K562 (cell line): ENCODE measurements at regions not wholly inside any gene's neighbourhood (a gene's known extent, or its start where the extent isn't known, plus 50 kb on each side); places are given as distances from the start of the nearest gene placed in this dataset.

ENCODE experiments used
- ATAC-seq: fragments of 200-7000 bp; cut with Tn5 transposase; 3 replicates; pipeline ENCODE4 v1.9.1; 2020; ENCODE audit warnings: moderate library complexity
- BruUV-seq: library from RNA; stranded (reverse); fragments of 400-500 nt; replicated peaks from 2 replicates; lab custom pipeline; 2021; lab: Mats Ljungman, UMichigan
- CTCF ChIA-PET: fragments of 300-600 bp; formaldehyde crosslinking; extraction: SDS; loops from one replicate; lab custom pipeline; 2021; ENCODE audit warnings: low intra/inter-chr PET ratio; lab: Yijun Ruan, JAX
- POLR2A ChIA-PET: fragments of 300-600, 350-650 bp; sonication (Branson Sonifier 250); formaldehyde crosslinking; extraction: SDS; loops from one replicate; lab custom pipeline; 2021; ENCODE audit warnings: antibody characterized with exemption, inconsistent platforms; lab: Yijun Ruan, JAX
- DNase-seq, 4 experiments: peaks; one replicate each; pipeline versions ENCODE4 v3.0.0 to v3.0.0-alpha.2; 2011 to 2018; ENCODE audit warnings: low spot score in 3 of 4, mixed read lengths in 3 of 4; ENCODE audit errors: extremely low read depth in 1 of 4
- FAIRE-seq: peaks from 2 replicates; lab custom pipeline; 2011; peaks lifted over from hg19 to GRCh38; lab: Jason Lieb, UNC
- H2AFZ ChIP-seq: 2 replicates; pipeline ENCODE4 v1.6.0; 2011; ENCODE audit warnings: low read depth, low read length, control low read depth, inconsistent platforms
- H3K27ac ChIP-seq: fragments of 200-600 bp; 3 replicates; pipeline ENCODE4 v1.8.0; 2011; ENCODE audit warnings: low read depth, mild to moderate bottlenecking, control low read depth, inconsistent platforms, low read length, moderate library complexity, mixed read lengths; ENCODE audit errors: extremely low read depth
- H3K27me3 ChIP-seq, 2 experiments: fragments of 300-600 bp in 1 of 2; 2 replicates in 1 of 2; 3 replicates in 1 of 2; pipeline versions ENCODE4 v1.6.0 to v1.8.0; 2011; ENCODE audit warnings: inconsistent platforms in 2 of 2, low read length in 2 of 2, mild to moderate bottlenecking in 1 of 2, mixed read lengths in 1 of 2, moderate library complexity in 1 of 2; ENCODE audit not compliant: control insufficient read depth in 2 of 2, insufficient read depth in 2 of 2
- H3K36me3 ChIP-seq: fragments of 300-600 bp; 3 replicates; pipeline ENCODE4 v1.8.0; 2011; ENCODE audit warnings: mild to moderate bottlenecking, low read length, inconsistent platforms; ENCODE audit not compliant: control insufficient read depth, insufficient read depth
- H3K4me1 ChIP-seq, 2 experiments: fragments of 200-600 bp in 1 of 2; replicated peaks in 1 of 2; 2 replicates in 1 of 2; 3 replicates in 1 of 2; pipeline versions ENCODE4 v1.5.1 to v1.8.0; 2011; ENCODE audit warnings: inconsistent platforms in 2 of 2, low read length in 2 of 2, mild to moderate bottlenecking in 1 of 2, mixed read lengths in 1 of 2, moderate library complexity in 1 of 2; ENCODE audit not compliant: control insufficient read depth in 2 of 2, insufficient read depth in 2 of 2
- H3K4me2 ChIP-seq: 2 replicates; pipeline ENCODE4 v1.6.1; 2011; ENCODE audit warnings: low read length, control low read depth, inconsistent platforms, mixed read lengths; ENCODE audit not compliant: insufficient read depth
- H3K4me3 ChIP-seq: fragments of 200-600 bp; sonication (generic), shearing (Covaris generic); 2 replicates; pipeline ENCODE4 v1.5.1; 2016; ENCODE audit warnings: control low read depth, inconsistent platforms
- H3K79me2 ChIP-seq: fragments of 200-600 bp; 3 replicates; pipeline ENCODE4 v1.8.0; 2011; ENCODE audit warnings: low read length, inconsistent platforms; ENCODE audit not compliant: control insufficient read depth, insufficient read depth
- H3K9ac ChIP-seq, 2 experiments: 2 replicates each; pipeline versions ENCODE4 v1.6.0 to v1.6.1; 2011; ENCODE audit warnings: low read depth in 2 of 2, low read length in 2 of 2, control low read depth in 1 of 2, inconsistent platforms in 1 of 2, mild to moderate bottlenecking in 1 of 2, mixed read lengths in 1 of 2; ENCODE audit not compliant: insufficient read depth in 1 of 2
- H3K9me1 ChIP-seq: one replicate; pipeline ENCODE4 v1.6.0; 2011; ENCODE audit warnings: inconsistent platforms, mild to moderate bottlenecking, low read length, moderate library complexity; ENCODE audit not compliant: control insufficient read depth, insufficient read depth
- H3K9me3 ChIP-seq: replicated peaks from 2 replicates; pipeline ENCODE4 v1.5.1; 2011; ENCODE audit warnings: low read depth, low read length, inconsistent platforms; ENCODE audit not compliant: control insufficient read depth, insufficient read depth
- H4K20me1 ChIP-seq: replicated peaks from 2 replicates; pipeline ENCODE4 v1.6.1; 2011; ENCODE audit warnings: low read length, inconsistent platforms, mixed read lengths; ENCODE audit not compliant: control insufficient read depth, insufficient read depth
- E2F6 ChIP-seq, 2 experiments: IDR thresholded peaks; 2 replicates each; pipeline ENCODE4 v1.6.1; 2011; ENCODE audit warnings: borderline replicate concordance in 1 of 2, control low read depth in 1 of 2, low read depth in 1 of 2, low read length in 1 of 2, mild to moderate bottlenecking in 1 of 2, mixed read lengths in 1 of 2, moderate library complexity in 1 of 2; ENCODE audit not compliant: insufficient read depth in 1 of 2, insufficient read length in 1 of 2, poor library complexity in 1 of 2, severe bottlenecking in 1 of 2; ENCODE audit errors: extremely low read depth in 1 of 2
- ETS1 ChIP-seq: conservative IDR thresholded peaks from 2 replicates; pipeline ENCODE4 v1.6.1; 2011; ENCODE audit warnings: low read depth, mild to moderate bottlenecking, low read length; ENCODE audit not compliant: control insufficient read depth
- ETV5 ChIP-seq: sonication (generic); formaldehyde crosslinking; IDR thresholded peaks from 2 replicates; pipeline ENCODE4 v1.4.0; 2020; ENCODE audit warnings: low read depth, mild to moderate bottlenecking, missing genetic modification reagents
- EWSR1 ChIP-seq: fragments of 450-650 bp; IDR thresholded peaks from 2 replicates; pipeline ENCODE4 v1.6.1; 2018; ENCODE audit warnings: borderline replicate concordance, mild to moderate bottlenecking, low read depth, moderate library complexity; ENCODE audit not compliant: partially characterized antibody
- HDGF ChIP-seq: fragments of 450-650 bp; IDR thresholded peaks from 2 replicates; pipeline ENCODE4 v1.6.1; 2016
- ILK ChIP-seq: fragments of 450-650 bp; IDR thresholded peaks from 2 replicates; pipeline ENCODE4 v1.6.1; 2016; ENCODE audit warnings: missing genetic modification characterization, low read depth, mild to moderate bottlenecking, missing compliant biosample characterization, moderate library complexity, borderline replicate concordance
- MITF ChIP-seq: IDR thresholded peaks from 2 replicates; pipeline ENCODE4 v1.6.1; 2014; ENCODE audit warnings: antibody characterized with exemption
- MYNN ChIP-seq, 2 experiments: sonication (generic); formaldehyde crosslinking in 1 of 2; IDR thresholded peaks; 2 replicates each; pipeline versions ENCODE4 v1.5.0 to v1.6.1; 2016 to 2020; ENCODE audit warnings: antibody characterized with exemption in 1 of 2, missing genetic modification reagents in 1 of 2
- NRF1 ChIP-seq, 2 experiments: fragments of 450-650 bp; IDR thresholded peaks in 1 of 2; conservative IDR thresholded peaks in 1 of 2; 2 replicates each; pipeline ENCODE4 v1.6.1; 2014; ENCODE audit warnings: mild to moderate bottlenecking in 2 of 2
- OTX1 ChIP-seq: fragments of 450-650 bp; formaldehyde crosslinking; IDR thresholded peaks from 2 replicates; pipeline ENCODE4 v1.4.0; 2022; ENCODE audit warnings: mild to moderate bottlenecking
- RBM25 ChIP-seq: fragments of 200-400 bp; formaldehyde crosslinking; IDR thresholded peaks from 2 replicates; pipeline ENCODE4 v1.6.1; 2018; ENCODE audit warnings: low read length, low read depth, moderate library complexity; ENCODE audit not compliant: severe bottlenecking
- SUPT5H ChIP-seq: fragments of 450-650 bp; IDR thresholded peaks from 2 replicates; pipeline ENCODE4 v1.6.1; 2016
- TCF3 ChIP-seq: sonication (generic); formaldehyde crosslinking; IDR thresholded peaks from 2 replicates; pipeline ENCODE4 v1.4.0; 2020; ENCODE audit warnings: mild to moderate bottlenecking, missing genetic modification reagents
- XRCC4 ChIP-seq: IDR thresholded peaks from one replicate; pipeline ENCODE4 v1.6.1; 2011; ENCODE audit not compliant: insufficient read depth, insufficient read length; ENCODE audit errors: extremely low read depth
- ZC3H8 ChIP-seq: fragments of 450-650 bp; IDR thresholded peaks from 2 replicates; pipeline ENCODE4 v1.6.1; 2017
- ZFP36 ChIP-seq: fragments of 150-350 bp; IDR thresholded peaks from 2 replicates; pipeline ENCODE4 v1.6.1; 2018; ENCODE audit warnings: low read length, low read depth; ENCODE audit not compliant: partially characterized antibody
- ZNF311 ChIP-seq: fragments of 250-450 bp; sonication (Bioruptor Pico); IDR thresholded peaks from 2 replicates; pipeline ENCODE4 v1.4.0; 2020; ENCODE audit warnings: mild to moderate bottlenecking, moderate library complexity
- ZNF347 ChIP-seq: fragments of 450-650 bp; formaldehyde crosslinking; IDR thresholded peaks from 2 replicates; pipeline ENCODE4 v1.4.0; 2020; ENCODE audit warnings: low read depth, mild to moderate bottlenecking, moderate library complexity
- ZNF76 ChIP-seq: fragments of 250-450 bp; sonication (Bioruptor Pico); IDR thresholded peaks from 2 replicates; pipeline ENCODE4 v1.4.0; 2020; ENCODE audit warnings: mild to moderate bottlenecking, moderate library complexity, borderline replicate concordance
- WGBS: fragments of 100-300 bp; shearing (Covaris generic); methylation state at CpG from one replicate; pipeline ENCODE4 v1.1.6; 2016; ENCODE audit warnings: low coverage, mixed read lengths; ENCODE audit not compliant: insufficient coverage; ENCODE audit errors: missing lambda C conversion rate; 5-methylcytosine and 5-hydroxymethylcytosine counted together
- in situ Hi-C: fragments of 300-500 bp; cut with MboI; formaldehyde crosslinking; loops from 4 replicates; pipeline ENCODE4 v1.15.0; 2018; ENCODE audit warnings: inconsistent platforms, mixed read lengths
- intact Hi-C: fragments of 100-400 bp; cut with micrococcal nuclease; formaldehyde crosslinking; loops from 2 replicates; pipeline ENCODE4 v1.14.2; 2022

GRCh38 chrX:3516051-3516541 is 169.6 kb upstream of the MXRA5 start:
- H3K4me2 ChIP-seq, result no peak overlapping the region
- ATAC-seq (no peak), DNase-seq (no peak), FAIRE-seq (no peak)
- H3K9ac ChIP-seq, result no peak overlapping the region
- ChIA-PET CTCF (no interaction called here), POLR2A (no interaction called here)
- H4K20me1 ChIP-seq, result no peaks in the 10 kb centered on the region
- no TSS peak for BruUV-seq
- no peaks in the 10 kb centered on the region; a peak in 1 of 5 replicates for H3K4me1 ChIP-seq
- H2AFZ ChIP-seq, result no peak overlapping the region
- TF ChIP-seq ZNF347 (CRISPR knock-in tag) (no peak), ETS1 (no peak), MITF (no peak), HDGF (no peak), OTX1 (CRISPR knock-in tag) (no peak), ETV5 (CRISPR knock-in tag) (no peak), ZC3H8 (no peak), EWSR1 (no peak), XRCC4 (no peak), NRF1 (conservative IDR thresholded peaks at IDR 0.05 in 1 of 2, IDR thresholded peaks at IDR 0.05 in 1 of 2) (no peak), ZNF76 (CRISPR knock-in tag) (no peak), RBM25 (no peak), ZFP36 (no peak), TCF3 (CRISPR knock-in tag) (no peak), ILK (tag) (no peak), ZNF311 (CRISPR knock-in tag) (no peak), E2F6 (IDR thresholded peaks at IDR 0.05; ENCODE audit: borderline replicate concordance in 1 of 2, extremely low read depth in 1 of 2, insufficient read depth in 1 of 2, insufficient read length in 1 of 2, low read depth in 1 of 2, low read length in 1 of 2, poor library complexity in 1 of 2, severe bottlenecking in 1 of 2) (no peak), MYNN (IDR thresholded peaks at IDR 0.05) (no peak), MYNN (CRISPR knock-in tag; IDR thresholded peaks at IDR 0.05) (no peak), SUPT5H (no peak)
- no peak overlapping the region for H3K4me3 ChIP-seq
- no peaks in the 10 kb centered on the region for H3K9me1 ChIP-seq
- intact Hi-C loops, result no loop called here
- no peaks in the 10 kb centered on the region for H3K36me3 ChIP-seq
- no peaks in the 10 kb centered on the region for H3K79me2 ChIP-seq
- no peaks in the 10 kb centered on the region for H3K9me3 ChIP-seq
- 25% methylated on average over 6 of the region's 6 CpGs for WGBS
- H3K27ac ChIP-seq, result no peak overlapping the region
- in situ Hi-C loops, result no loop called here
- H3K27me3 ChIP-seq, result no peaks in the 10 kb centered on the region
